Tibial nerve (tissue), 4 donors: ENCODE measurements at regions not wholly inside any gene's neighbourhood (a gene's known extent, or its start where the extent isn't known, plus 50 kb on each side); places are given as distances from the start of the nearest gene placed in this dataset.

Experiments
- DNase-seq, 2 donors: peaks; one replicate each; pipeline ENCODE4 v3.0.0-alpha.2; 2019; ENCODE audit warnings: low spot score in 2 of 2
- H3K27ac ChIP-seq, 4 donors: fragments of 200-600 bp; sonication (generic) in 3 of 4; one replicate each; pipeline ENCODE4 v1.5.1; 2017 to 2019; ENCODE audit warnings: mild to moderate bottlenecking in 1 of 4
- H3K27me3 ChIP-seq, 2 donors: fragments of 200-600 bp; sonication (generic) in 1 of 2; one replicate each; pipeline versions ENCODE4 v1.5.1 to v1.6.0; 2017 to 2019
- H3K36me3 ChIP-seq, 3 donors: fragments of 200-600 bp; sonication (generic); one replicate each; pipeline ENCODE4 v1.5.1; 2018 to 2019
- H3K4me1 ChIP-seq, 4 donors: fragments of 200-600 bp; sonication (generic) in 3 of 4; one replicate each; pipeline ENCODE4 v1.5.1; 2017 to 2019
- H3K4me3 ChIP-seq, 4 donors: fragments of 200-600 bp; sonication (generic) in 3 of 4; one replicate each; pipeline ENCODE4 v1.5.1; 2017 to 2019; ENCODE audit warnings: mild to moderate bottlenecking in 1 of 4, moderate library complexity in 1 of 4
- H3K9me3 ChIP-seq, 4 donors: fragments of 200-600 bp; sonication (generic) in 3 of 4; one replicate each; pipeline ENCODE4 v1.5.1; 2017 to 2019
- EP300 ChIP-seq, 2 donors: sonication (generic); formaldehyde crosslinking; IDR thresholded peaks; one replicate each; pipeline ENCODE4 v1.6.1; 2017; ENCODE audit warnings: antibody characterized with exemption in 2 of 2, mild to moderate bottlenecking in 1 of 2
- POLR2A ChIP-seq, 2 donors: fragments of 450-650 bp; IDR thresholded peaks; one replicate each; pipeline ENCODE4 v1.6.1; 2017; ENCODE audit warnings: antibody characterized with exemption in 2 of 2, mild to moderate bottlenecking in 2 of 2, moderate library complexity in 2 of 2
- WGBS, 2 donors: methylation state at CpG; one replicate each; pipeline ENCODE4 v1.1.5; 2018; 5-methylcytosine and 5-hydroxymethylcytosine counted together
- TF ChIP-seq, protein P1 (sequence below), 5 experiments: fragments of 200-600 bp in 3 of 5; fragments of 450-650 bp in 2 of 5; sonication (generic) in 3 of 5; IDR thresholded peaks; one replicate each; pipeline ENCODE4 v1.5.1; 2016 to 2019; ENCODE audit warnings: antibody characterized with exemption in 5 of 5, mild to moderate bottlenecking in 3 of 5, moderate library complexity in 2 of 5

DNA sequence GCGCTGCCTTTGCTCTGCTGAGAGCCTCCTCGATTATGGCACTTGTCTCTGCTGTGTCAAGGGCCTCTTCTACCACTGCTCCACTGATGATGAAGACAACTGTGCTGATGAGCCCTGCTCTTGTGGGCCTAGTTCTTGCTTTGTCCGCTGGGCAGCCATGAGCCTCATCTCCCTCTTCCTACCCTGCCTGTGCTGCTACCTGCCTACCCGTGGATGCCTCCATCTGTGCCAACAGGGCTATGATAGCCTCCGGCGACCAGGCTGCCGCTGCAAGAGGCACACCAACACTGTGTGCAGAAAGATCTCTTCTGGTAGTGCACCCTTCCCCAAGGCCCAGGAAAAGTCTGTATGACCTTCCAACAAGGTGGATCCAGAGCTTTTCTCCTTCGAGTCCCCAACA is 106.8 kb upstream of the VAMP7 start:
- no peak for TF ChIP-seq EP300 (IDR thresholded peaks at IDR 0.05)
- no peak for TF ChIP-seq POLR2A (IDR thresholded peaks at IDR 0.05)
- TF ChIP-seq, protein P1, sequence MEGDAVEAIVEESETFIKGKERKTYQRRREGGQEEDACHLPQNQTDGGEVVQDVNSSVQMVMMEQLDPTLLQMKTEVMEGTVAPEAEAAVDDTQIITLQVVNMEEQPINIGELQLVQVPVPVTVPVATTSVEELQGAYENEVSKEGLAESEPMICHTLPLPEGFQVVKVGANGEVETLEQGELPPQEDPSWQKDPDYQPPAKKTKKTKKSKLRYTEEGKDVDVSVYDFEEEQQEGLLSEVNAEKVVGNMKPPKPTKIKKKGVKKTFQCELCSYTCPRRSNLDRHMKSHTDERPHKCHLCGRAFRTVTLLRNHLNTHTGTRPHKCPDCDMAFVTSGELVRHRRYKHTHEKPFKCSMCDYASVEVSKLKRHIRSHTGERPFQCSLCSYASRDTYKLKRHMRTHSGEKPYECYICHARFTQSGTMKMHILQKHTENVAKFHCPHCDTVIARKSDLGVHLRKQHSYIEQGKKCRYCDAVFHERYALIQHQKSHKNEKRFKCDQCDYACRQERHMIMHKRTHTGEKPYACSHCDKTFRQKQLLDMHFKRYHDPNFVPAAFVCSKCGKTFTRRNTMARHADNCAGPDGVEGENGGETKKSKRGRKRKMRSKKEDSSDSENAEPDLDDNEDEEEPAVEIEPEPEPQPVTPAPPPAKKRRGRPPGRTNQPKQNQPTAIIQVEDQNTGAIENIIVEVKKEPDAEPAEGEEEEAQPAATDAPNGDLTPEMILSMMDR (IDR thresholded peaks at IDR 0.05), result no peak
- Histone ChIP-seq H3K4me1 (no peaks in the 10 kb centered on the region), H3K4me3 (no peak overlapping the region), H3K27ac (no peak overlapping the region), H3K36me3 (no peaks in the 10 kb centered on the region), H3K9me3 (no peaks in the 10 kb centered on the region), H3K27me3 (no peaks in the 10 kb centered on the region)
- no peak for DNase-seq
- 73 to 80% methylated on average over 6 to 7 of the region's 8 CpGs for WGBS, 2 donors

- H3K27me3 ChIP-seq, result no peaks in the 10 kb centered on the region
- H3K9me3 ChIP-seq, result no peaks in the 10 kb centered on the region
- peaks cover 0 to 8% (median 0%) of the 10 kb centered on the region in 4 donors for H3K4me1 ChIP-seq
- WGBS, 2 donors, result 45 to 56% methylated on average over 24 of the region's 24 CpGs
- no peaks in the 10 kb centered on the region for H3K36me3 ChIP-seq
- H3K27ac ChIP-seq, result no peak overlapping the region
- H3K4me3 ChIP-seq, result peak overlapping the region in 2 of 4 donors; percentile 8 to 52
- TF ChIP-seq EP300 (IDR thresholded peaks at IDR 0.05) (no peak), POLR2A (IDR thresholded peaks at IDR 0.05) (no peak)
- TF ChIP-seq, protein P1 (IDR thresholded peaks at IDR 0.05), result no peak
- DNase-seq, result no peak
These were observed 113.0 kb upstream of the VAMP7 start for GRCh38 chrX:155767876-155768769.

GRCh38 chrX:155767051-155767875 is 113.9 kb upstream of the VAMP7 start:
- peaks cover 0 to 8% (median 0%) of the 10 kb centered on the region in 4 donors for H3K4me1 ChIP-seq
- no peaks in the 10 kb centered on the region for H3K27me3 ChIP-seq
- H3K9me3 ChIP-seq, result no peaks in the 10 kb centered on the region
- 33 to 38% methylated on average over 18 to 19 of the region's 19 CpGs for WGBS, 2 donors
- H3K36me3 ChIP-seq, result no peaks in the 10 kb centered on the region
- DNase-seq, result peak in 1 of 2 donors; percentile 53
- peak overlapping the region in 3 of 4 donors; percentile 18 to 52 (median 21) for H3K4me3 ChIP-seq
- TF ChIP-seq POLR2A (IDR thresholded peaks at IDR 0.05), result no peak
- peak overlapping the region in 3 of 4 donors; percentile 40 to 58 (median 41) for H3K27ac ChIP-seq

DNA sequence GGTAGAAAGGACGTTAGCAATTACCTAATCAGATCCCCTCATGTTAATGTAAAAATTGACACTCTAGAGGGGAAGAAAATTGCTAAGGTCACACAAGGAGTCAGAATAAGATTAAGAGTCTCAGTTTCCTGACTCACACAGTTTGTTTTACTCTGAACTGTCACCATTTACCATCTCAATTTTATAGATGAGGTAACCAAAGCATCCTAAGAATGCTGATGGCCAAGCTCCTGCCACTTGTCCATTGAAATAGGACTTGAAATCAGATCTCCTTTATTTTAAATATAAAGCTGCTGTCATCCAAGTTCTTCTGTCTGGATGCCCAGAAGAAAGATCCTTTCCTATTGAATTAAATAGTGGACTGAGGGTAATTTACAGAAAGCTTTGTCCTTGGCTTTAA is 114.8 kb upstream of the VAMP7 start:
- no peaks in the 10 kb centered on the region for H3K36me3 ChIP-seq
- TF ChIP-seq EP300 (IDR thresholded peaks at IDR 0.05) (no peak), POLR2A (IDR thresholded peaks at IDR 0.05) (no peak)
- TF ChIP-seq, protein P1 (IDR thresholded peaks at IDR 0.05), result no peak
- no peak for DNase-seq
- H3K4me1 ChIP-seq, result peaks cover 0 to 8% (median 0%) of the 10 kb centered on the region in 4 donors
- 22 to 36% methylated on average over 1 of the region's 1 CpG for WGBS, 2 donors
- no peak overlapping the region for H3K4me3 ChIP-seq
- H3K9me3 ChIP-seq, result no peaks in the 10 kb centered on the region
- H3K27me3 ChIP-seq, result no peaks in the 10 kb centered on the region
- no peak overlapping the region for H3K27ac ChIP-seq

DNA sequence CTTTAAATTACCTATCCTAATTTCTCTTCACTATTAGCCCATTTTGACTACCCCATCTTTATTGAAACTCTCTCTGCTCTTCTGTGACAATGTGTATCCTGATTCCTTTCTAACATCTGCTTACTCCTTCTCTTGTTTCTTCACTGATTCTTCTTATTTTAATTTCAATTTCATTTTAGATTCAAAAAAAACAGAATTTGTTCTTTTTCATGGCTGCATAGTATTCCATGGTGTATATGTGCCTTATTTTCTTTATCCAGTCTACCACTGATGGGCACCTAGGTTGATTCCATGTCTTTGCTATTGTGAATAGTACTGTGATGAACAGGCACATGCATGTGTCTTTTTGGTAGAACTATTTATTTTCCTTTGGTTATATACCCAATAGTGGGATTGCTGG is 120.0 kb upstream of the VAMP7 start:
- Histone ChIP-seq H3K36me3 (no peaks in the 10 kb centered on the region), H3K9me3 (no peaks in the 10 kb centered on the region), H3K4me1 (no peaks in the 10 kb centered on the region), H3K4me3 (no peak overlapping the region), H3K27ac (no peak overlapping the region), H3K27me3 (no peaks in the 10 kb centered on the region)
- no peak for DNase-seq
- TF ChIP-seq POLR2A (IDR thresholded peaks at IDR 0.05), result no peak
- no peak for TF ChIP-seq EP300 (IDR thresholded peaks at IDR 0.05)
- TF ChIP-seq, protein P1 (IDR thresholded peaks at IDR 0.05), result no peak
